ENCODE measurements at regions not wholly inside any gene's neighbourhood (a gene's known extent, or its start where the extent isn't known, plus 50 kb on each side); places are given as distances from the start of the nearest gene placed in this dataset.

DNA sequence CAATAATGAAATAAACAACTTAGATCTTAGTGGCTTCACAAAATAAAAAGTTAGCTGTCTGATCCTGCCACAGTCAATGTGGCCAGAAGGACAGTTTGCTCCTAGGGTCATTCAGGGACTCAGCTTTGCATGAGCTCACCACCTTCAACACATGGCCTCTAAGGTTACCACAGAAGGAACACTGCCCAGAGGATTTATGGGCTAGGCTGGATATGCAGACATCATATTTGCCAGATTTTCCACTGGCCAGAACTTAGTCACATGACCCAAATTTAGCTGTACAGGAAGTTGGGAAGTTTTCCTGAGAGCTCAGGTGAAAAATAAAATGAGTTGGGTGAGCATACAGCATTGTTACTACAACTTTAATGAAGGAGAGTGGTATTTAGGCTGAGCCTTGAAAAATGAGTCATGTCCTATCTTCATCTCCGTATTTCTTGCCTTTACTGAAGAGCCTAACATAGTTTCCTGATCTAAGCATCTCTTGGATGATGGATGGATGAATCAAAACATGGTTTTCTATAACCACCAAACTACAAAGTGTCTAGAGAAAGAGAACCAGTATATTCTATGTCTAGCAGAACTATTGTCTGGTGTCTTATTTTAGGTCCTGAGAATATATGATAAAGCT, 54.9 kb upstream of the TMEM108 start:
- TF ChIP-seq CTCF (IDR thresholded peaks at IDR 0.05) (no peak), POLR2A (IDR thresholded peaks at IDR 0.05) (no peak)

Measured in testis (tissue), 2 donors.